NCI-H524 treated with DMSO at 0.1 percent for 48 hours (cell line): ENCODE measurements at regions not wholly inside any gene's neighbourhood (a gene's known extent, or its start where the extent isn't known, plus 50 kb on each side); places are given as distances from the start of the nearest gene placed in this dataset.

Source experiments
- DNase-seq: peaks from one replicate; lab custom pipeline; 2025; lab: John Stamatoyannopoulos, UW

DNA sequence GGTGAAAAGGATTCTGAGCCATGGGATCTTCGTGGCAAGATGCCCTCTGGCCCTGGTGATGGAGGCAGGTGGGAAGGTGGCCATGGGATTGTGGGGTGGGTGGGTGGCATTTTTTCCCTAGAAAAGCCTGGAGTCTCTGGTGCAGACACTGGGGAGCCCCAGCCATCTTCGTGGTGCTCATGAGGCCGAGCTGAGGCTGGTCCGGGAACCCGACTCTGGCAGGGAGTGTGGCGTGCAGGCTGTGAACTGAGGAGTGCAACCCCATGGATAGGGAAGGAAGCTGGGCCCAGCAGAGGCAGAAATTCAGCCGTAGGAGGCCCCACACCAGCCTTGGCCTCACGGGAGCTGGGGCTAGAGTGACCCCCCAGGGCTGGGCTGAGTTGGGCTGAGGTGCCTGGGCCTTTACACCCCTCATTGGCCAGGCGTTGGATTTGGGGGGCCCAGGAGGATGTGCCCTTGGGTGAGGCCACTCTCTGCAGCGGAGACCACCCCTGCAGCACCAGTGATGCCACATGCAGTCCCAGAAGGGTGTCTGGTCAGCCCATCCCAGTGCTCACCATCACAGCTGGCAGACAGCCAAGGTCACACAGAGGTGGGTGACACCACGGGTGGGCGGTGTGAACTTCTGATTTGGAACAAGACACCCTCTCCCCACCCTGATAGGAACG lies 115.6 kb upstream of the HDAC4 start:
- DNase-seq, result no peak

DNA sequence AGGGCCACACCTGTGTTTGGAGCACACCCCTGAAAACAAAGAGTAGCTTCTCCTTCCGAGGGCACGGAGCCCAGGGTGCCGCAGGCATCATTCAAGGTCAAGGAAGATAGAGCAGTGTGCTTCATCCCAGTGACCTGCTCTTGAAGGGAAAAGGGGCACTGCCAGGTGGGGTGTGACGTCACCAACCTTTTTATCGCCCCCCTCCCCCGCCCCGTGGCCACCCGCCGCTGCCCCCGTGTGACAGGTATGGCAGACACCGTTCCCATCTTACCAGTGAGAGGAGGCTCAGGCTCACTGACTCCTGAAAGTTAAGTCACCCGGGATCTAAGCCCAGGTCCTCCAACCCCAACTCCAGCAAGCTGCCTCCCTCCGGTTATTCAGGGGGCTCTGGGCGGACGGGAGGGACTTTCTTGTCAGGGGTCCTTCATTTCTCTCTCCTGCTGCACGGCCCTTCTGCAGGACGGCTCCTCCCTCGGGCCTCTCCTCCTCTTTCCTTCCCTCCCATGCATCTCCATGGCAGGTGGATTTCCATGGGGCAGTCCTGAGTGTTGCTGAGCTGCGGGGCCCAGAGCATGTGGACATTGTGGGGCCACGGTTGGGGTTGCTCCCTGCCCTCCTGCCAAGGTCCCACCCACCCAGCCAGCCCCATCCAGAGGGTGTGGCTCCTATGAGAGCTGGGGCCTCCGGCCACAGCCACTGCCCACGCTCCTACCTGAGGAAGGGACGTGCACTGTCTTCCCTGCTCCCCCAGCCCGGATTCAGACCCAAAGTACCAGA lies 114.1 kb upstream of the HDAC4 start:
- DNase-seq, result no peak

DNA sequence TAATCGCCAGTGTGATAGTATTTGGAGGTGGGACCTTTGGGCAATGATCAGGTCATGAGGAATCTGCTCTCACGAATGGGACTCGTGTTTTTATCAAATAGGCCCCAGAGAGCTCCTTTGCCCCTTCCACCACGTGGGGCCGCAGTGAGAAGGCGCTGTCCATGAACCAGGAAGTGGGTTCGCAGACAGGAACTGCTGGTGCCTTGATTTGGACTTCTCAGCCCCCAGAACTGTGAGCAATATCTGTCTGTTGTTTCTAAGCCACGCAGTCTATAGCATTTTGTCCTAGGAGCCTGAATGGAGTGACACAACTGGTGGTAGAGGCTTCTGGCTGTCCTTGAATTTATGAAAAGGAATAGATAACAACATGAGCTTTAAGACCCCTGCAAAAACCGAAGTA lies 111.2 kb upstream of the HDAC4 start:
- no peak for DNase-seq

GRCh38 chr2:239509373-239510143 lies 108.7 kb upstream of the HDAC4 start:
- no peak for DNase-seq

GRCh38 chr2:239508261-239508660 lies 107.4 kb upstream of the HDAC4 start:
- no peak for DNase-seq

DNA sequence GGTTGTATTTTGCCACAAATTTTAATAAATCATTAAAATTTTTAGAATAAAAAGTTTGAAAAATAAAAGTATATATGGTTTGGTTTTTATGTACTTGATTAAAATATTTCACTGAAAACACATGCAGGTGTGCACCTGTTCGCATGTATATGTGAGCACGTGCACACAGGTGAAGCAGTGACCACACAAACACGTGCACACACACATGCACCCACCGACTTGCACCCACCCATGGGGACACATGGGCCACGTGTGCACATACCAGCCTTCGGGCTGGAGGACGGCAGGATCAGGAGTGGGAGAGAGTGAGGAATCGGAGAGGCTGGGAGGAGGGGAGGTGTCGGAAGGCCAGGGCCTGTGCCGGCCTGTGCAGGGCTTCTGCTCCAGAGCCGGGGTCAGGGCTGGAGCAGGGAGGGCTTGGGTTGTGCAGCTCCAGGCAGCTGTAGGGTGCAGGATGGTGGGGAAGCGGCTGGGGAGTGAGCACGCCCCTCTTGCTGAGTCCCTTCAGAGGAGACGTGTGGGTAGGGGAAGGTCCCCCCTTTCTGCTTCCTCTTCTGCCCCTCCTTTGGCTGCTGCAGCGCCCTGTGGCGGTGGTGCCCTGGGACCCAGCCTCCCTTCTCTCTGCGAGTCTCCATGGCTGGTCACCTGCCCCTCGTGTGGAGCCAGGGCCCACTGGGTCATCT lies 106.9 kb upstream of the HDAC4 start:
- no peak for DNase-seq

- DNase-seq, result no peak
Measured at GRCh38 chr2:239506961-239507360, 106.1 kb upstream of the HDAC4 start.

GRCh38 chr2:239506101-239506857 lies 105.5 kb upstream of the HDAC4 start:
- no peak for DNase-seq

DNA sequence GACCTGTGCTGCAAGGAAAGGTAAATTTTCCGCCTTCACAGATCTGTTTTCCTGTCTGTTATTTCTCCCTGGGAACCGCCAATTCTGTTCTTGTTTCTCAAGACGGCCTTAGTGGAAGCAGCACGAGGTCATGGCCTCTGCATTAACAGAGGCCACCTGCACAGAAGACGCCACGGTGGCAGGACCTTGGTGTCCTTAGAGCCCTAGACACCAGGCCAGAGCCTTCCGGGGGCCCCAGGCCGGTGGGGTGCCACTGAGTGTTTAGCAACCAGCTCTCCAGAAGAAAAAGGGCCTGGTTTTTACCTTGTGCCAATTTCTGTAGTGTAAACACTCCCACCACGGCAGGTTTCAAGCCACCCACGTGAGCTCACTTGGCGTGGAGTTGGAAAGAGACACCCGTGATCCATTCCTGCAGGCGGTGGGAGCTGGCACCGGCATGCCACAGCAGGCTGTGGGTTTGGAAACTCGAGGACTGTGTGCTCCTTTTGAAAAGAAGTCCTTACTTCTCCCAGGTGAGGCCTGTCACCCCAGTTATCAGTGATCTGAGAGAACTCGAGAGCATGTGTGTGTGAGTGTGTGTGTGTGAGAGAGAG lies 103.9 kb upstream of the HDAC4 start:
- DNase-seq, result no peak

GRCh38 chr2:239502430-239503186 lies 101.8 kb upstream of the HDAC4 start:
- DNase-seq, result no peak

DNA sequence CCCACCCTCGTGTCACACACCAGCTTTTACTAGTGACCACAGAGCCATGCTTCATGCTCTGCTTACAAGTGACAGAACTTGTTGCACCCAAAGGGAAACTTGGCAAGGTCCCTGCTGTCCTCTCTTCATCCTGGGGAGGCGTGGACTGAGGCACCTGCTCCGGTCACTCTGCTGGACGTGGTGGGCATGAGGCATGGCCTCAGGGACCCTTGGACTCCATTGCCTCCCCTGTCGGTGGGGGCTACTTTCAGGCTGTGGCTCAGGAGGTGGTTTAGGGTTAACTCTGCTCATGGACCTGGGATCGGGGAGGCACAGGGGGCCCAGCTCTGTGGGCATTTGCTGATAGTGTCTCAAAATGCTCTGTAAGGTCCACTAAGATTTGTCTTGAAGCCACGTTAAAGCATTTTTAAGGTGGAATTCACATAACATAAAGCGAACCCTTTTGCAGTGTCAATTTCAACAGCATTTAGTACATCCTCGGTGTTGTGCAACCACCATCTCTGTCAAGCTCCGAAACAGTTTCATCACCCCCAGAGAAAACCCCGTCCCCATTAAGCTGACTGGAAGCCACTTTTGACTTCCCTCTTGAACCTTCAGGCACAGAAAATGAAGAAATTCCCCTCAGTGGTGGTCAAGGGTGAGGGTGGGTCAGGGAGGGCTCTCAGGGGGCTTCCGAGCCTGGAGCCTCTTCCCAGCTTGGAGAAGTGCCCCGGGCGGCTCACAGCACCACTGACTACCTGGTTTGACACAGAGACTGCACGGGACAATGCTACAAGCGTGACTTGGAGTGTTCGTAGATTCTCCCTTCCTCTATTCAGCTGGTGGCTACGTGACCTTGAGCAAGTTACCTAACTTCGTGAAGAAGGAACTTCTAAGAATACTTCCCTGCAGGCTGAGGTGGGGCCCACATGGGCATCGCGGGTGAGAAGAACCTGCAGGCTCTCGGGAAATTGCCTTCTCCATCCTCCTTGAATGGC lies 100.0 kb upstream of the HDAC4 start:
- no peak for DNase-seq

DNA sequence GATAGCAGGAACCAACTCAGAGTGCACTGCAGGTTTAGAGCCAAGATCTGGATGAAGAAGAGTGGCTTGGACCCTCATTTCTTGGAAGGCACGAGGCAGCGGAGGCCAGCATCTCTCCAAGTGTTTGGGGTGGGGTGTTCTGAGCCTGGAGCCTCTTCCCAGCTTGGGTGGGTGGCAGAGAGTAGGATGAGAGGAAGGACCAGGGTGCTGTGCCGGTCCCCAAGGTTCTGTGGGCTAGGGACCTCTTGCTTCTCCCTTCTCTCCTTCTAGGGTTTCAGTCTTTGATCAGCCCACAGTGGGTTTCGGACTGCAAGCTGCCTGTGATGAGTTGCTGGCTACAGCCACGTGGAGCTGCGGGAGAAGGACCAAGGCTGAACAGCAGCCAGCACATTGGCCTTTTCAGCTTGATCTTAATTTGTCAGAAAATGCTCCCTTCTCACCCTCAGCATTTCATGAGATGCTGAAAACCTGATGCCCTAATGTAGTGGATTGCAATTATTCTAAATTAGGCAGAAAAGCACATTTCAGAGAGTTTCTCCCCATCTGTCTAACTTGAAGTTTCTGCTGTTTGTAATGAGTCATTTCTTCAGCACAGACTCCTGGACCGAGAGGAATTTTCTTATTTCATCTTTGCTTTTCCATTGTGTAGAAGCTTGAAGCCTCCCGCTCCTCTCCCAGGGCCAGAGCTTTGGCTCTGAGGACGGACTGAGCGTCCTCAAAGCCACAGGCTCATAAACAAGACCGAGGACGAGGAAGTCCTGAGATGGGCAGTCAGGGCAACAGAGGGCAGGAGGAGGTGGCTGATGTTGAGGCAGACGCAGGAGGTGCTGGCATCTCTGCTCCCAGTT lies 99.1 kb upstream of the HDAC4 start:
- no peak for DNase-seq

DNA sequence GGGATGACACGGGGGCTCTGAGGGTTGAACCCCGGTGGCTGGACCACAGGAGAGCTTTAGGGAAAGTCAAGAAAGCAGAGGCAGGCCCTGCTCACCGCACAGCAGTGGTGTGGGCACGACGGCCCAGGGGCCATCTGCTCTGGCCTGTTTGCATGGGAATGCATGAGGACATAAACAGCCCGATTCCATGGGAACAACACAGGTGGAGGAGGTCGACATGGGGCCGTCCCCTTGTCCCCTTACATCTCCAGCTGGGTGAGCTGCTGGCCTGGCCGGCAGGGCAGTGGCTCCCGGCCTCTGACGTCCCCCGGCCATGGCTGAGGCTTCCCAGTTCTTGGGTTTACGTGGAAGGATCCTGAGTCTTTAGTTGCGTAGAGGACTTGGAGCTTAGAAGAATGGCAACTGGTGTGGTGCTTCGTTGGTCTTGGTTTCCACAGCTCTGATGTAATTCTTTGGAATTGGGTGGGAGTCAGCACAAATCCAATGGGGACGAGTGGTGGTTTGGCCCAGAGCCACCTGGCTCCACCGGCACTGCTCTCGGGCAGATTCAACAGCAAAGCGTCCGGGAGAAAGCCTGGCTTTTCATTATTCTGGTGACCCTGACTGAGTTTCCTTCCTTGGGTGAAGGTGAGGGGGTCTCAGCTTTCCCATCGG lies 98.3 kb upstream of the HDAC4 start:
- no peak for DNase-seq

DNA sequence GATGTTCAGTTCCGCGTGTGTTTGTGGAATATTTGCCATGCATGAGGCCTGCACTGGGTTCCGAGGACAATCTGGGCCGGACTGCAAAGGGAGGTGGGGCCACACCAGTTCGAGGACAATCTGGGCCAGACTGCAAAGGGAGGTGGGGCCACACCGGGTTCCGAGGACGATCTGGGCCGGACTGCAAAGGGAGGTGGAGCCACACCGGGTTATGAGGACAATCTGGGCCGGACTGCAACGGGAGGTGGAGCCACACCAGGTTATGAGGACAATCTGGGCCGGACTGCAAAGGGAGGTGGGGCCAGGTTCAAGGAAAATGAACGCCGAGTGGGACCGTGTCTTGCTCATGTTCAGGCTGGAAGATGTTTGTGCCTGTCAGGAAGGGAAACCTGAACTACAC lies 97.8 kb upstream of the HDAC4 start:
- DNase-seq, result no peak

GRCh38 chr2:239496700-239497099 lies 95.9 kb upstream of the HDAC4 start:
- DNase-seq, result no peak

- DNase-seq, result no peak
Measured at GRCh38 chr2:239495791-239496233, 95.0 kb upstream of the HDAC4 start.

DNA sequence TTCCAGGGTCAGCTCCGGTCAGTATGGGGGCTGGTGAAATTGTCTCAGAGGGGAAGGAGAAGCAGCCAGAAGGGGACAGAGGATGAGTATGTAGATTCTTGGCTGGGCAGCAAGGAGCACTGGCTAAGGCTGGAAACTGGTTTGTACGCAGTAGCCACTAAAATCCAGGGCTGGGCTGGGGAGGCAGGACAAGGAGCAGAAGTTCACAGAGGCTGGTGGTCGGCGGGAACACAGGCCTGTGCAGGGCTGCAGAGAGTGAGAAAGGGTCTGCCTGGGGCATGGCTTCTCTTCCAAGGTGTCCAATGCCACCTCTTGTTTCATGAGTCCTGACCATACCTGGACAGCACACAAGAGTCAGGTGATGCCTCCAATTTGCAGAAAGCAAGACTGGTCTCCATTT lies 94.4 kb upstream of the HDAC4 start:
- DNase-seq, result no peak

DNA sequence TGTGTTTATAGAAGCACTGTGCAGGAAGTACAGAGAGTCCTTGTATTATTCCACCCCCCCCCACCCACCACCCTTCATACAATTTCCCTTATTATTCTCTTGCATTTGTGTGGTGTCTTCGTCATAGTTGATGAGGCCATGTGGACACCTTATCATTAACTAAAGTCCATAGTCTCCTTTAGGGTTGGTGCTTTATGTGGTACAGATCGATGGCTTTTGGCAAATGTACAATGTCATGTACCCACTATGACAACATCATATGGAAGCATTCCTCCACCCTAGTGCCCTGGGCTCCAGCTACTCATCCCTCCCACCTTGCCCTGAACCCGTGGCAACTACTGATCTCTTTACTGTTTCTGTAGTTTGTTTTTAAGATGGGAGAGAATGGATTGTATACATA lies 93.8 kb upstream of the HDAC4 start:
- no peak for DNase-seq
